K562 (cell line): ENCODE measurements at regions not wholly inside any gene's neighbourhood (a gene's known extent, or its start where the extent isn't known, plus 50 kb on each side); places are given as distances from the start of the nearest gene placed in this dataset.

Experiments
- ATAC-seq: fragments of 200-7000 bp; cut with Tn5 transposase; 3 replicates; pipeline ENCODE4 v1.9.1; 2020; ENCODE audit warnings: moderate library complexity
- BruUV-seq: library from RNA; stranded (reverse); fragments of 400-500 nt; replicated peaks from 2 replicates; lab custom pipeline; 2021; lab: Mats Ljungman, UMichigan
- CTCF ChIA-PET: fragments of 300-600 bp; formaldehyde crosslinking; extraction: SDS; loops from one replicate; lab custom pipeline; 2021; ENCODE audit warnings: low intra/inter-chr PET ratio; lab: Yijun Ruan, JAX
- POLR2A ChIA-PET: fragments of 300-600, 350-650 bp; sonication (Branson Sonifier 250); formaldehyde crosslinking; extraction: SDS; loops from one replicate; lab custom pipeline; 2021; ENCODE audit warnings: antibody characterized with exemption, inconsistent platforms; lab: Yijun Ruan, JAX
- DNase-seq, 4 experiments: peaks; one replicate each; pipeline versions ENCODE4 v3.0.0 to v3.0.0-alpha.2; 2011 to 2018; ENCODE audit warnings: low spot score in 3 of 4, mixed read lengths in 3 of 4; ENCODE audit errors: extremely low read depth in 1 of 4
- FAIRE-seq: peaks from 2 replicates; lab custom pipeline; 2011; peaks lifted over from hg19 to GRCh38; lab: Jason Lieb, UNC
- H2AFZ ChIP-seq: 2 replicates; pipeline ENCODE4 v1.6.0; 2011; ENCODE audit warnings: low read depth, low read length, control low read depth, inconsistent platforms
- H3K27ac ChIP-seq: fragments of 200-600 bp; 3 replicates; pipeline ENCODE4 v1.8.0; 2011; ENCODE audit warnings: low read depth, mild to moderate bottlenecking, control low read depth, inconsistent platforms, low read length, moderate library complexity, mixed read lengths; ENCODE audit errors: extremely low read depth
- H3K27me3 ChIP-seq, 2 experiments: fragments of 300-600 bp in 1 of 2; 2 replicates in 1 of 2; 3 replicates in 1 of 2; pipeline versions ENCODE4 v1.6.0 to v1.8.0; 2011; ENCODE audit warnings: inconsistent platforms in 2 of 2, low read length in 2 of 2, mild to moderate bottlenecking in 1 of 2, mixed read lengths in 1 of 2, moderate library complexity in 1 of 2; ENCODE audit not compliant: control insufficient read depth in 2 of 2, insufficient read depth in 2 of 2
- H3K36me3 ChIP-seq: fragments of 300-600 bp; 3 replicates; pipeline ENCODE4 v1.8.0; 2011; ENCODE audit warnings: mild to moderate bottlenecking, low read length, inconsistent platforms; ENCODE audit not compliant: control insufficient read depth, insufficient read depth
- H3K4me1 ChIP-seq, 2 experiments: fragments of 200-600 bp in 1 of 2; replicated peaks in 1 of 2; 2 replicates in 1 of 2; 3 replicates in 1 of 2; pipeline versions ENCODE4 v1.5.1 to v1.8.0; 2011; ENCODE audit warnings: inconsistent platforms in 2 of 2, low read length in 2 of 2, mild to moderate bottlenecking in 1 of 2, mixed read lengths in 1 of 2, moderate library complexity in 1 of 2; ENCODE audit not compliant: control insufficient read depth in 2 of 2, insufficient read depth in 2 of 2
- H3K4me2 ChIP-seq: 2 replicates; pipeline ENCODE4 v1.6.1; 2011; ENCODE audit warnings: low read length, control low read depth, inconsistent platforms, mixed read lengths; ENCODE audit not compliant: insufficient read depth
- H3K4me3 ChIP-seq: fragments of 200-600 bp; sonication (generic), shearing (Covaris generic); 2 replicates; pipeline ENCODE4 v1.5.1; 2016; ENCODE audit warnings: control low read depth, inconsistent platforms
- H3K79me2 ChIP-seq: fragments of 200-600 bp; 3 replicates; pipeline ENCODE4 v1.8.0; 2011; ENCODE audit warnings: low read length, inconsistent platforms; ENCODE audit not compliant: control insufficient read depth, insufficient read depth
- H3K9ac ChIP-seq, 2 experiments: 2 replicates each; pipeline versions ENCODE4 v1.6.0 to v1.6.1; 2011; ENCODE audit warnings: low read depth in 2 of 2, low read length in 2 of 2, control low read depth in 1 of 2, inconsistent platforms in 1 of 2, mild to moderate bottlenecking in 1 of 2, mixed read lengths in 1 of 2; ENCODE audit not compliant: insufficient read depth in 1 of 2
- H3K9me1 ChIP-seq: one replicate; pipeline ENCODE4 v1.6.0; 2011; ENCODE audit warnings: inconsistent platforms, mild to moderate bottlenecking, low read length, moderate library complexity; ENCODE audit not compliant: control insufficient read depth, insufficient read depth
- H3K9me3 ChIP-seq: replicated peaks from 2 replicates; pipeline ENCODE4 v1.5.1; 2011; ENCODE audit warnings: low read depth, low read length, inconsistent platforms; ENCODE audit not compliant: control insufficient read depth, insufficient read depth
- H4K20me1 ChIP-seq: replicated peaks from 2 replicates; pipeline ENCODE4 v1.6.1; 2011; ENCODE audit warnings: low read length, inconsistent platforms, mixed read lengths; ENCODE audit not compliant: control insufficient read depth, insufficient read depth
- JUN ChIP-seq, 2 experiments: sonication (generic) in 1 of 2; formaldehyde crosslinking in 1 of 2; IDR thresholded peaks; 2 replicates each; pipeline versions ENCODE4 v1.6.1 to v1.8.0; 2012 to 2022; ENCODE audit warnings: borderline replicate concordance in 2 of 2, mild to moderate bottlenecking in 2 of 2, improper control_type of control experiment in 1 of 2, low read depth in 1 of 2, low read length in 1 of 2, missing genetic modification reagents in 1 of 2
- MEIS2 ChIP-seq: fragments of 450-650 bp; IDR thresholded peaks from 2 replicates; pipeline ENCODE4 v1.6.1; 2014; ENCODE audit warnings: mild to moderate bottlenecking; ENCODE audit not compliant: partially characterized antibody
- SAFB2 ChIP-seq: fragments of 200-400 bp; formaldehyde crosslinking; IDR thresholded peaks from 2 replicates; pipeline ENCODE4 v1.6.1; 2018; ENCODE audit warnings: borderline replicate concordance, low read length, low read depth, moderate library complexity; ENCODE audit not compliant: severe bottlenecking
- SLC30A9 ChIP-seq: fragments of 250-450 bp; sonication (Bioruptor Pico); IDR thresholded peaks from 2 replicates; pipeline ENCODE4 v1.8.0; 2022; ENCODE audit warnings: mild to moderate bottlenecking, moderate library complexity
- SRF ChIP-seq, 2 experiments: fragments of 250-450, 450-650 bp in 1 of 2; sonication (Bioruptor Pico) in 1 of 2; sonication (generic) in 1 of 2; formaldehyde crosslinking; IDR thresholded peaks; 2 replicates each; pipeline versions ENCODE4 v1.5.0 to v1.5.1; 2020 to 2022; ENCODE audit warnings: mild to moderate bottlenecking in 1 of 2, missing genetic modification reagents in 1 of 2
- TRIM28 ChIP-seq: fragments of 450-650 bp; IDR thresholded peaks from 2 replicates; pipeline ENCODE4 v1.6.1; 2017
- U2AF2 ChIP-seq: fragments of 200-400 bp; formaldehyde crosslinking; optimal IDR thresholded peaks from 2 replicates; pipeline ENCODE3; 2017; ENCODE audit warnings: low read depth, mild to moderate bottlenecking, low read length
- ZNF586 ChIP-seq: fragments of 450-650 bp; formaldehyde crosslinking; conservative IDR thresholded peaks from 2 replicates; pipeline ENCODE4 v1.4.0; 2020; ENCODE audit warnings: mild to moderate bottlenecking, moderate library complexity
- WGBS: fragments of 100-300 bp; shearing (Covaris generic); methylation state at CpG from one replicate; pipeline ENCODE4 v1.1.6; 2016; ENCODE audit warnings: low coverage, mixed read lengths; ENCODE audit not compliant: insufficient coverage; ENCODE audit errors: missing lambda C conversion rate; 5-methylcytosine and 5-hydroxymethylcytosine counted together
- in situ Hi-C: fragments of 300-500 bp; cut with MboI; formaldehyde crosslinking; loops from 4 replicates; pipeline ENCODE4 v1.15.0; 2018; ENCODE audit warnings: inconsistent platforms, mixed read lengths
- intact Hi-C: fragments of 100-400 bp; cut with micrococcal nuclease; formaldehyde crosslinking; loops from 2 replicates; pipeline ENCODE4 v1.14.2; 2022
- TF ChIP-seq, protein P1 (sequence below): sonication (generic); formaldehyde crosslinking; IDR thresholded peaks from 2 replicates; pipeline ENCODE4 v1.8.1; 2022; ENCODE audit warnings: missing genetic modification reagents
- TF ChIP-seq, protein P2 (sequence below): fragments of 250-450 bp; sonication (Bioruptor Pico); IDR thresholded peaks from 2 replicates; pipeline ENCODE4 v1.5.0; 2021; ENCODE audit warnings: mild to moderate bottlenecking, moderate library complexity
- TF ChIP-seq, protein P3 (sequence below): fragments of 250-450 bp; sonication (Bioruptor Pico); IDR thresholded peaks from 2 replicates; pipeline ENCODE4 v1.5.0; 2020; ENCODE audit warnings: mild to moderate bottlenecking, borderline replicate concordance

- TF ChIP-seq, protein P1, sequence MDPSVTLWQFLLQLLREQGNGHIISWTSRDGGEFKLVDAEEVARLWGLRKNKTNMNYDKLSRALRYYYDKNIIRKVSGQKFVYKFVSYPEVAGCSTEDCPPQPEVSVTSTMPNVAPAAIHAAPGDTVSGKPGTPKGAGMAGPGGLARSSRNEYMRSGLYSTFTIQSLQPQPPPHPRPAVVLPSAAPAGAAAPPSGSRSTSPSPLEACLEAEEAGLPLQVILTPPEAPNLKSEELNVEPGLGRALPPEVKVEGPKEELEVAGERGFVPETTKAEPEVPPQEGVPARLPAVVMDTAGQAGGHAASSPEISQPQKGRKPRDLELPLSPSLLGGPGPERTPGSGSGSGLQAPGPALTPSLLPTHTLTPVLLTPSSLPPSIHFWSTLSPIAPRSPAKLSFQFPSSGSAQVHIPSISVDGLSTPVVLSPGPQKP (CRISPR knock-in tag), result no peak
- TF ChIP-seq U2AF2 (no peak), SRF (CRISPR knock-in tag; IDR thresholded peaks at IDR 0.05) (no peak), ZNF586 (CRISPR knock-in tag) (no peak), JUN (IDR thresholded peaks at IDR 0.05; ENCODE audit: borderline replicate concordance, low read depth, low read length) (no peak), JUN (CRISPR knock-in tag; IDR thresholded peaks at IDR 0.05; ENCODE audit: borderline replicate concordance) (no peak), TRIM28 (no peak), SAFB2 (no peak), SLC30A9 (CRISPR knock-in tag) (no peak), MEIS2 (no peak)
- TF ChIP-seq, protein P2, sequence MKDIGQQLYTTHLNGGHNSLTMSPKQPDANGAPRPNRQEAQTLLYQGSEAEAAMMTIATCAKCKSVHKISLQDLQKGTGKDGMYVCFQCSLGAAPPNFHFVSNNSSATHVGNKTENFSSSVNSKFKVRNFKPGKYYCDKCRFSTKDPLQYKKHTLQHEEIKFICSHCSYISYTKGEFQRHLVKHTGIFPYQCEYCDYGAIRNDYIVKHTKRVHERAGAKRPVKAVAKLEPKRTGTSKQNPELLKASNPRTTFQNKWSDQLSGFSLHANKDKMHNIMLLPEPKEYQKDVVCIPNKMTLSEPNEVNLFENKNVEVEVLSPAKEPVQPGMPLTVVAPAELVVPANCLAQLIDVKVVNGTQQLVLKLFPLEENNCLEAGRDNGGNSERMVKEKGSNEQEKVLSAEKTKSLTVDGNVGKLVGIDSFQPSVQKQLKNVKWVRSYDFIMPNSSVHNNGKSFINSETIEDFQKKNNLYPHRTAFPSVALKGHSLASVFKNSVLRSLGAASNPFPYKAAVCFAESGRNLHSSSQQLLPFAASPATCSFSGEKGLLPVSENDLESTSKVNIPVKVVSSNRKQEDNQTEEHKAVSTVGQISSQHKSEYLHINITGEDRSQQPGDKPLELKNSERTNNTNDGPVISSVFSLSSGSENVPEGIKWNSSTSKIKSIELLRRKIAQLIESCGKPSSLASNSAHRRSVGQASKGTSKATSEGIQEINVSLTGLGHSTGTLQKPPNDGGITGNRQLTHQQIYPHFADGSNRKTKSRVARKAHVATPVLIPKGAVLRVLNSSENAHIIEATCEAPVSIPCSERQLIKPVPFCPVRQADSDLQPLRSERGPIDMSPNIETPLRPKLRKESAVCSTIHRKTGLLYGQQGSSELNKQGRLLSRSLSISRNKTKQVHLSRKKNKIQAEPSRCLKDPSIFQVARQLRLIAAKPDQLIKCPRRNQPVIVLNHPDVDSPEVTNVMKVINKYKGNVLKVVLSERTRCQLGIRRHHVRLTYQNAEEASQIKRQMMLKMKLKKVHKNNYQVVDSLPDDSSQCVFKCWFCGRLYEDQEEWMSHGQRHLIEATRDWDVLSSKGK (CRISPR knock-in tag), result no peak
- TF ChIP-seq, protein P3, sequence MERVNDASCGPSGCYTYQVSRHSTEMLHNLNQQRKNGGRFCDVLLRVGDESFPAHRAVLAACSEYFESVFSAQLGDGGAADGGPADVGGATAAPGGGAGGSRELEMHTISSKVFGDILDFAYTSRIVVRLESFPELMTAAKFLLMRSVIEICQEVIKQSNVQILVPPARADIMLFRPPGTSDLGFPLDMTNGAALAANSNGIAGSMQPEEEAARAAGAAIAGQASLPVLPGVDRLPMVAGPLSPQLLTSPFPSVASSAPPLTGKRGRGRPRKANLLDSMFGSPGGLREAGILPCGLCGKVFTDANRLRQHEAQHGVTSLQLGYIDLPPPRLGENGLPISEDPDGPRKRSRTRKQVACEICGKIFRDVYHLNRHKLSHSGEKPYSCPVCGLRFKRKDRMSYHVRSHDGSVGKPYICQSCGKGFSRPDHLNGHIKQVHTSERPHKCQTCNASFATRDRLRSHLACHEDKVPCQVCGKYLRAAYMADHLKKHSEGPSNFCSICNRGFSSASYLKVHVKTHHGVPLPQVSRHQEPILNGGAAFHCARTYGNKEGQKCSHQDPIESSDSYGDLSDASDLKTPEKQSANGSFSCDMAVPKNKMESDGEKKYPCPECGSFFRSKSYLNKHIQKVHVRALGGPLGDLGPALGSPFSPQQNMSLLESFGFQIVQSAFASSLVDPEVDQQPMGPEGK (CRISPR knock-in tag), result no peak
- FAIRE-seq, result no peak
- no peak for DNase-seq
- intact Hi-C loops, result no loop called here
- Histone ChIP-seq H3K4me1 (no peaks in the 10 kb centered on the region), H3K4me3 (no peak overlapping the region), H3K27ac (no peak overlapping the region), H4K20me1 (no peaks in the 10 kb centered on the region), H3K27me3 (no peaks in the 10 kb centered on the region), H3K79me2 (no peaks in the 10 kb centered on the region), H3K4me2 (no peak overlapping the region), H2AFZ (no peak overlapping the region), H3K9ac (no peak overlapping the region), H3K9me3 (peaks cover 2% of the 10 kb centered on the region), H3K9me1 (no peaks in the 10 kb centered on the region), H3K36me3 (no peaks in the 10 kb centered on the region)
- BruUV-seq, result no TSS peak
- WGBS, result under 1% methylated on average over 6 of the region's 6 CpGs
- ATAC-seq, result no peak
- ChIA-PET POLR2A (no interaction called here), CTCF (no interaction called here)
- in situ Hi-C loops, result no loop called here
These were observed 279.8 kb downstream of the ARPP21 start for GRCh38 chr3:35919160-35919559.
